ENCODE measurements at regions not wholly inside any gene's neighbourhood (a gene's known extent, or its start where the extent isn't known, plus 50 kb on each side); places are given as distances from the start of the nearest gene placed in this dataset.
"Not testable (repeated sequence)": the region's sequence is repeated elsewhere in the genome, so short reads cannot be mapped to it uniquely, and the experiment has no call there.

- Mint-ChIP-seq H3K4me3 (no peak overlapping the region), H3K27ac (no peak overlapping the region), H3K36me3 (ENCODE audit: low read depth) (no peaks in the 10 kb centered on the region), H3K27me3 (peaks cover 2% of the 10 kb centered on the region), H3K4me1 (peaks cover 6% of the 10 kb centered on the region), H3K9me3 (peaks cover 8% of the 10 kb centered on the region)
- no peak for DNase-seq
- ATAC-seq: no peak
These were observed 75.2 kb upstream of the ADTRP start for GRCh38 chr6:11853678-11854407.

- no peak for ATAC-seq
These were observed 73.6 kb upstream of the ADTRP start for GRCh38 chr6:11852061-11852651.

GRCh38 chr6:11851387-11851786, 72.8 kb upstream of the ADTRP start:
- Mint-ChIP-seq H3K27ac (no peak overlapping the region), H3K36me3 (ENCODE audit: low read depth) (no peaks in the 10 kb centered on the region), H3K4me1 (peaks cover 6% of the 10 kb centered on the region), H3K27me3 (peaks cover 2% of the 10 kb centered on the region), H3K9me3 (peaks cover 8% of the 10 kb centered on the region), H3K4me3 (no peak overlapping the region)
- DNase-seq (no peak), ATAC-seq (no peak)

More at GRCh38 chr6:11852061-11852651, 73.6 kb upstream of the ADTRP start:
- peaks cover 8% of the 10 kb centered on the region for H3K9me3 Mint-ChIP-seq
- no peak overlapping the region for H3K4me3 Mint-ChIP-seq
- peaks cover 6% of the 10 kb centered on the region for H3K4me1 Mint-ChIP-seq
- H3K27me3 Mint-ChIP-seq: peaks cover 2% of the 10 kb centered on the region
- H3K27ac Mint-ChIP-seq: no peak overlapping the region
- no peaks in the 10 kb centered on the region for H3K36me3 Mint-ChIP-seq (ENCODE audit: low read depth)
- no peak for DNase-seq

GRCh38 chr6:11848852-11849731, 70.5 kb upstream of the ADTRP start:
- Mint-ChIP-seq H3K4me1 (peaks cover 3% of the 10 kb centered on the region), H3K27ac (no peak overlapping the region), H3K27me3 (peaks cover 2% of the 10 kb centered on the region), H3K36me3 (ENCODE audit: low read depth) (no peaks in the 10 kb centered on the region), H3K4me3 (no peak overlapping the region), H3K9me3 (no peaks in the 10 kb centered on the region)
- ATAC-seq (no peak), DNase-seq (no peak)

- no peaks in the 10 kb centered on the region for H3K9me3 Mint-ChIP-seq
- H3K36me3 Mint-ChIP-seq (ENCODE audit: low read depth): no peaks in the 10 kb centered on the region
- ATAC-seq: no peak
- H3K27me3 Mint-ChIP-seq: peaks cover 2% of the 10 kb centered on the region
- DNase-seq: no peak
- H3K4me3 Mint-ChIP-seq: no peak overlapping the region
- H3K4me1 Mint-ChIP-seq: peaks cover 3% of the 10 kb centered on the region
- no peak overlapping the region for H3K27ac Mint-ChIP-seq
These were observed 69.7 kb upstream of the ADTRP start for GRCh38 chr6:11848346-11848651.

GRCh38 chr6:11847515-11848345, 69.1 kb upstream of the ADTRP start:
- peaks cover 3% of the 10 kb centered on the region for H3K4me1 Mint-ChIP-seq
- peaks cover 2% of the 10 kb centered on the region for H3K27me3 Mint-ChIP-seq
- peaks cover 1% of the 10 kb centered on the region for H3K36me3 Mint-ChIP-seq (ENCODE audit: low read depth)
- no peak for DNase-seq
- H3K9me3 Mint-ChIP-seq: no peaks in the 10 kb centered on the region
- no peak for ATAC-seq
- H3K27ac Mint-ChIP-seq: no peak overlapping the region
- H3K4me3 Mint-ChIP-seq: no peak overlapping the region

GRCh38 chr6:11847068-11847467, 68.5 kb upstream of the ADTRP start:
- not testable (repeated sequence) for H3K9me3 Mint-ChIP-seq; DNase-seq; ATAC-seq; H3K4me3 Mint-ChIP-seq; H3K4me1 Mint-ChIP-seq; H3K27me3 Mint-ChIP-seq; H3K27ac Mint-ChIP-seq; H3K36me3 Mint-ChIP-seq (ENCODE audit: low read depth)

GRCh38 chr6:11845664-11846577, 67.3 kb upstream of the ADTRP start:
- Mint-ChIP-seq H3K36me3 (ENCODE audit: low read depth) (peaks cover 1% of the 10 kb centered on the region), H3K9me3 (no peaks in the 10 kb centered on the region), H3K4me3 (no peak overlapping the region), H3K27ac (no peak overlapping the region), H3K27me3 (peaks cover 3% of the 10 kb centered on the region), H3K4me1 (no peaks in the 10 kb centered on the region)
- DNase-seq (no peak), ATAC-seq (no peak)

- ATAC-seq: not testable (repeated sequence)
These were observed 64.2 kb upstream of the ADTRP start for GRCh38 chr6:11842795-11843194.

GRCh38 chr6:11835065-11835464, 56.5 kb upstream of the ADTRP start:
- DNase-seq: no peak
- no peak overlapping the region for H3K27ac Mint-ChIP-seq
- H3K27me3 Mint-ChIP-seq: no peaks in the 10 kb centered on the region
- no peaks in the 10 kb centered on the region for H3K36me3 Mint-ChIP-seq (ENCODE audit: low read depth)
- ATAC-seq: no peak
- H3K4me1 Mint-ChIP-seq: no peaks in the 10 kb centered on the region
- peaks cover 5% of the 10 kb centered on the region for H3K9me3 Mint-ChIP-seq
- H3K4me3 Mint-ChIP-seq: no peak overlapping the region

More at GRCh38 chr6:11842795-11843194, 64.2 kb upstream of the ADTRP start:
- DNase-seq; H3K4me1 Mint-ChIP-seq; H3K27me3 Mint-ChIP-seq; H3K27ac Mint-ChIP-seq; H3K4me3 Mint-ChIP-seq; H3K36me3 Mint-ChIP-seq (ENCODE audit: low read depth); H3K9me3 Mint-ChIP-seq: not testable (repeated sequence)

- no peaks in the 10 kb centered on the region for H3K4me1 Mint-ChIP-seq
- no peaks in the 10 kb centered on the region for H3K9me3 Mint-ChIP-seq
- ATAC-seq (no peak), DNase-seq (no peak)
- no peak overlapping the region for H3K4me3 Mint-ChIP-seq
- no peak overlapping the region for H3K27ac Mint-ChIP-seq
- H3K27me3 Mint-ChIP-seq: no peaks in the 10 kb centered on the region
- no peaks in the 10 kb centered on the region for H3K36me3 Mint-ChIP-seq (ENCODE audit: low read depth)
These were observed 55.3 kb upstream of the ADTRP start for GRCh38 chr6:11833626-11834592.

GRCh38 chr6:11831653-11832052, 53.0 kb upstream of the ADTRP start:
- no peak for DNase-seq
- Mint-ChIP-seq H3K27me3 (no peaks in the 10 kb centered on the region), H3K27ac (no peak overlapping the region), H3K9me3 (no peaks in the 10 kb centered on the region), H3K4me1 (peaks cover 5% of the 10 kb centered on the region), H3K36me3 (ENCODE audit: low read depth) (no peaks in the 10 kb centered on the region), H3K4me3 (no peak overlapping the region)
- no peak for ATAC-seq

GRCh38 chr6:11830520-11830919, 51.9 kb upstream of the ADTRP start:
- H3K27me3 Mint-ChIP-seq: no peaks in the 10 kb centered on the region
- no peaks in the 10 kb centered on the region for H3K36me3 Mint-ChIP-seq (ENCODE audit: low read depth)
- H3K4me1 Mint-ChIP-seq: peaks cover 9% of the 10 kb centered on the region
- no peak for ATAC-seq
- no peak overlapping the region for H3K27ac Mint-ChIP-seq
- H3K9me3 Mint-ChIP-seq: no peaks in the 10 kb centered on the region
- DNase-seq: no peak
- no peak overlapping the region for H3K4me3 Mint-ChIP-seq
